HG02759 (cell line): ENCODE measurements at regions not wholly inside any gene's neighbourhood (a gene's known extent, or its start where the extent isn't known, plus 50 kb on each side); places are given as distances from the start of the nearest gene placed in this dataset.
A peak's percentile ranks its signal among the peaks of the same experiment; 100 is the strongest.

Experiments
- ATAC-seq: cut with Tn5 transposase; IDR thresholded peaks from one replicate; pipeline ENCODE4 v1.9.1; 2021; ENCODE audit warnings: mild to moderate bottlenecking, moderate library complexity; ENCODE audit not compliant: unreplicated experiment

DNA sequence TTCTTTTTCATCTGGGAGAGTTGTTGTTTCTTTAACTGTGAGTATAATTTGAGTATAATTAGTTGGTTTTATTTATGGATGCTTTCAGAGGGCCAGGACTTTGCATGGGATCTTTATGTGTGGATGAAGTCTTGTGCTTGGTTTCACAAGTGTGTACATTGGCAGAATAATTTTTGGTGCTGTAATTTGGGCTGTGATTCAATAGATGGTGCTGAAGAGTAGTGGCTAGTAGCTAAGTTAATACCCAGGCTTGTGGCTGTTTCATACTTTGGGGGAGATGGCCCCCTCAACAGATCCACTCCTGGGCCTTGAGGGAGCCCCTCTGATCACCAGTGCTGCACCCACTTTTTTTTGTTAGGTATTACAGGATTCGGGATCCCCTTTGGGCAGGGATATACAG, 1142.4 kb downstream of the SLITRK1 start:
- ATAC-seq, result no peak

DNA sequence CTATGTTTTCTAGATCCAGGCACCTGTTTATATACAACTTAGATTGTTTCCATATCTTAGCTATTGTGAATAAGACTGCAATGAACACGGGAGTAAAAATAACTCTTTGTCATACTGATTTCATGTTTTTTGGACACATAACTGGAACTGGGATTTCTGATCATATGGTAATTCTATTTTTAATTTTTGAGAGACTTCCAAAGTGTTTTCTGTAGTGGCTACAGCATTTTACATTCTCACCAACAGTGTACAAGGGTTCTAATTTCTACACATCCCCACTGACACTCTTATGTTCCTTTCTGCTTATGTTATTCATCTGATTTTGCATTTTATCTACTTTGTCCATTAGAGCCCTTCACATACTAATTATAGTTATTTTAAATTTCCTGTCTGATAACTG, 1152.9 kb downstream of the SLITRK1 start:
- ATAC-seq, result no peak

- no peak for ATAC-seq
Observed at GRCh38 chr13:82720986-82721385, 1161.3 kb downstream of the SLITRK1 start.

DNA sequence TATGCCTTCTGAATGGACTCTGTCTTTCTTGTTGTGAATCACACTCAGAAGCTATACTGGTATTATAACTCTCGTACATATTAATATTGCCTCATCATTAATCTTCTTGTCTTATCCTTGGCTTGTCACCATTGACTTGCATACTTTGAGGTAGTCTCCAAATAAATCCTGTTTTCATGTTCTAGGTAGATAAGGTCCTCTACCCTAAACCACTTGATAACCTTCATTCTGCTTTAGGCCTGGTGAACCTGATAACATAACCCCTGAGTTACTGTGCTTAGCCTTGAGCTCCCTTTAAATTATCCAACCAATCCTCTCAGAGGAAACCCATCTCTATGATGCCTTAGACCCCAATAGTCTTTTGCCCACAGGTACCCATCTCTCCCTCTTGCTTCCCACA, 1162.3 kb downstream of the SLITRK1 start:
- ATAC-seq, result no peak

GRCh38 chr13:82717249-82717648, 1165.0 kb downstream of the SLITRK1 start:
- no peak for ATAC-seq

DNA sequence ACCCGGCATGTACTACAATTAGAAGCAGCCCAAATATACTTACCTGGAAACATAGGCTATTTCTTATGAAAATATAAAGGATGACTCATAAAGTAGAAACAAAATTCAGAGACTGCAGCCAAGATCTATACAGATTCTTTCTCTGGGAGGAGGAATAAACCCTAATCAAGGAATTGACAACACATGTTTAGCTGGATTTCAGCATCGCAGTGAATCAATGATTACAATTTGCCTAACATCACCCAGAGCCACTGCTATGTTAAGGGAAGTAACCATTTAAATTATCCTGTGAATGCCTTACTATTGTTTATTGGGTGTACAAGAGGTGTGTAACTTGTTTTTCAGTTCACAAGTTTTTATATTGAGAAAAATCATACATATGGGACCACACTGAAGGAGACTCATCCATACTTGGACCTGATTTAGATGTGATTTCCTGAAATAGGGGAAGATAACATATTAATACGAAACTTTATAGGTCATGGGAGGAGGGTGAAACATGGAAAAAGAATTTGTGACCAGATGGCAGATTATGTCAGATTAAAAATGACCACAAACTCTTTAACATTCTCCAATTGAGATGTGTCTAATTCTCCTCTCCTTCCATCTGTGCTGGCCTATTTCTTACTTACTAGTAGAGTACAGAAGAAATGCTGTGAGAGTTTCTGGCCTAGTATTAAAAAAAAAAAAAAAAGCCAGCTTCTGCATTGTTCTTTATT, 1168.4 kb downstream of the SLITRK1 start:
- ATAC-seq, result no peak

DNA sequence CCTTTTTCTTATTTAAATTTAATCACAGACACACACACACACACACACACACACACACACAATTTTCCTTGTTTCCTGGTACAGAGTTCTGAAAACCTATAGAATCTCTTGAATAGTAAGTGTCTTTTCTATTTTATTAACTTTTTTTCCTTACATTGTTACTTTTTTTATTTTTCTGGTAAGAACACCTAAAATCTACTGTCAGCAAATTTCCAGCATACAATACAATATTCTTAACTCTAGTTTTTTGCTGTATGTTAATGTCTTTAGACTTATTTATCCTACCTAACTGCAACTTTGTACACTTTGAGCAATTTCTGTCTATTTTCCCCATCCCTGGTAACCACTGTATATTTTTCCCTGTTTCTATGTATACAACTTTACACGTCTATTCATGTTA, 1179.8 kb downstream of the SLITRK1 start:
- no peak for ATAC-seq

- ATAC-seq, result no peak
Observed at GRCh38 chr13:82701020-82701419, 1181.3 kb downstream of the SLITRK1 start.

DNA sequence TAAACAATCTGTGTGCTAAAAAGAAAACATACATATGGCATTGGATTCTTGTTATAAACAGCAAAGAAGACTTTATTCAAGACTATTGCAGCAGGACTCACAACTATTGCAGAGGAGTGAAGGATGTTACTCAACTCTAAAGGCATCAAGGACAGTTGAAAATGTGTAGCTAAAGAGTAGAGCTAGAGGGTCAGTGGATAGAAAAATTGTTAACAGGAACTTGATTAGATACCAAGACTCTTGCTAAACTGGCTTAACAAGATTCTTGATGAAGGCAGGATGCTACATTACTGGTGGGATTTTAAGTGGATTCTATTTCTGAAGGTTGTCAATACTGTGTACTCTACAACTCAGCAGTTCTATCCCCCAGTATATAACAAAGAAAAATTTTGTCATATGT, 1183.3 kb downstream of the SLITRK1 start:
- ATAC-seq, result no peak

DNA sequence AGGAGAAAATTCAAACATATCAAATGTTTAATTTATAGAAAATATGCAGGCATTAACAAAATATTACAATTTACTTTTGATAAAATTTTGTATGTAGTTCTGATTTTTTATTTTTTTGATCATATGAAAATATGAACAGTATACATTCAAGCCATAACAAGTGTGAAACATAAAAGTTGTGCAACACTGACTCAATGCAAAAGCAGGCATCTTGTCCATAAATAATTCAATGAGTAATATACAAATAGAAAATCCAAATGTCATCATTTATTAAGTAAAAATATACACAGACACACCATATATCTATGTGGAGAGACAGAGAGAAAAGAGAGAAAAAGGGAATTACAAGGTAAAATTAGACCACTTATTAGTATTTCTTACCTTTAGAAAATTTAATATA, 1183.9 kb downstream of the SLITRK1 start:
- ATAC-seq, result no peak

DNA sequence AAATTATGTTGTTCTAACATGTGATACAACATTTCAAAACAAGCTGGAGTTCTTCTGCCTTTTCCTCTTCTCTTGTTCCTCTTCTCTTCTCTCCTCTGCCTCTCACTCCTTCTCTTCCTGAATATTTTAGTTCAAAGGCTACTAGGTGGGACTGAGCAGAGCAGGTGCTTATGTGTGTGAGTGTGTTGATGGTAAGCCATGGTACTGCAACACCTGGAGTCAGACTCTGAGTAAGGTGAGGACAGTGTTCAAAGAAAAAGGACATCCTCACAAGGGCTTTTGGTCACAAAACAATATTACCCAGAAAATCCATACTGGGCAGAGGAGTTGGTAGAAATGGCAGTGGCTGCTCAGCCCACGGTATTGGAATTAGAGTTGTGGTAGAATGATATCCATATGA, 1188.7 kb downstream of the SLITRK1 start:
- no peak for ATAC-seq

GRCh38 chr13:82688400-82688994, 1193.8 kb downstream of the SLITRK1 start:
- ATAC-seq, result peak; percentile 90

DNA sequence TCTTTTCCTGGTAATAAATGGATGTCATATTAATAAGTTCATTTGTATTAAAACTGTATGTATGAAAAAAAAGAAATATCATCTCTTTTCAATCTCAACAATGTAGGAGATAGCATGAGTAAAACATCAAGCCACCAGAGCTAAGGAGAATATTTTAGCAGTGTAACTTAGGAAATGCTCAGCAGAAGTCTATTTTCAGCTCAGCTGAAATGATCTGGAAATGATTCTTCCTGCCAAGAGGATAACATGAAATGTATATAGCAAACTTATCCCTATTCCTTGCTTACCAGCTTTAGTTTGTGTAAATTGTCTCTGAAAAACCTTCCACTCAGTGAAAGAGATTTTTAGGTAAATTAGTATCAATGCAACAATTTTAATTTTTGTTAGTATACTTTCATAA, 1194.4 kb downstream of the SLITRK1 start:
- no peak for ATAC-seq

DNA sequence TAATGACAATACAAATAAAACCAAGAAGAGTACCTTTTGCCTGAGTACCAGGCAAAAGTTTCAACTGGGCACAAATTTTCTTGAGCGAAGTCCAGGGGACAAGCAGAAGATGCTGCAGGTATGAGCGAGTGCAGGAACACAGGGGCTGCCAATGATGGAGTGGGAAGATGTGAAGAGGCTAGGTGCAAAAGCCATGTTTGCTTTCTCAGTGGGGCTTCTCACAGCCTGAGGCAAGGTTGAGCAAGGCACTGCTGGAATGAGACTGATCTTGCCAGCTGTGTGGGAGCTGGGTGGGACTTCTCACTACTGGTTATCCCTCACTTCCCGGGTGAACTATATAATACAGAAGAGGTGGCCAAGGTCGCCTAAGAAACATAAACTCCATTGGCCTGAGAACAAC, 1200.7 kb downstream of the SLITRK1 start:
- ATAC-seq, result no peak

- no peak for ATAC-seq
Observed at GRCh38 chr13:82678052-82678451, 1204.2 kb downstream of the SLITRK1 start.

- ATAC-seq, result no peak
Observed at GRCh38 chr13:82675024-82675423, 1207.2 kb downstream of the SLITRK1 start.

GRCh38 chr13:82674546-82674945, 1207.7 kb downstream of the SLITRK1 start:
- no peak for ATAC-seq

DNA sequence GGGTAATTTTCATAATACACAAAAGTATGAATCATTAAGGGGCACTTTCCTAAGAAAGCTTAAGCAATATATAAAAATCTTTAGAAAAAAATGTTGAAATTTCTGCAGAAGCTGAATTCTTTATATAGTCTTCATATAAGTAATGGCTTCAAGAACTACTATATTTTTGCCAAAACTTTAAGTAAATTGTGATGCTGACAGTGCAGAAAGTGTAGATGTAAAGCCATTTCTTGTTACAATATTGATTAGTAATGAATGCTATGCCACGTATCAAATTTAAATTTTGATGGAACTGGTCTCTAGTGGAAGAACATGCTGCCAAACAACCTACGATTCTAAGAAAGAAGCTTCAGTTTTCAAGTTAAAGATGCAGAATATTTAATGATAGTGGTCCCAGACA, 1210.0 kb downstream of the SLITRK1 start:
- ATAC-seq, result no peak

DNA sequence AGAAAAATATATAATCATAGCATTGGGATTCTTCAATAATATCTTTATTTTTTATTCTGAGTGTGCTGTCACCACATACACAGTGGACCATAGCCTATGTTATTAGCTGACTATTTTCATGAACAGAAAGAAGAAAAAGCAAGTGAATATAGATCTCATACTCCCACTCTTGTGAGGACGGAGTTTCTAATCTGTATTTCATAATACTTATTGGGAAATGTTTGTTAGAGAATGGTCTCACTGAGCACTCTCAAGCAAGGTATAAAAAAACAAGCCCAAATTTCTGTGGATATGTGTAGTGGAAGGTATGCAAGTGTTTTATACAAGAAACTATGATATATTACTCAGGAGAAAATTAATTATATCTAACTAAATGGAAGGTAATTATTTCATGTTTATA, 1218.1 kb downstream of the SLITRK1 start:
- ATAC-seq, result no peak

DNA sequence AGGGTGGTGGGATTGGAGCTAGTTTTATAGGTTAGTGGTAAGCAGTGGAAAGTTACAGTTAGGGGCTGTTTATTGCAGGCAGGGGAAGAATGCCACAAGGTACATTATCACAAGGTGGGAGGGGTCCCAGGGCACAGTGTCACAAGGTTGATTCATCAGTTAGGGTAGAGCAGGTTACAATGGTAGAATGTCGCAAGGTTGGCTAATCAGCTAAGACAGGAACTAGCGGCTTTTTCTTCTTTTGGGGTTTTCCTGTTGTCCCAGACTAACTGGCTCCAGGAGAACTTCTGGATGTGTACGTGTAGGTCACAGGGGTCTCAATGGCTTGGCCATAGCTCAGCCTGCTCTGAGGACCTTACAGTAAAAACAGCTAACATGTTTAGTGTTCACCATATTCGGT, 1221.1 kb downstream of the SLITRK1 start:
- ATAC-seq, result no peak

GRCh38 chr13:82658811-82659210, 1223.5 kb downstream of the SLITRK1 start:
- no peak for ATAC-seq

DNA sequence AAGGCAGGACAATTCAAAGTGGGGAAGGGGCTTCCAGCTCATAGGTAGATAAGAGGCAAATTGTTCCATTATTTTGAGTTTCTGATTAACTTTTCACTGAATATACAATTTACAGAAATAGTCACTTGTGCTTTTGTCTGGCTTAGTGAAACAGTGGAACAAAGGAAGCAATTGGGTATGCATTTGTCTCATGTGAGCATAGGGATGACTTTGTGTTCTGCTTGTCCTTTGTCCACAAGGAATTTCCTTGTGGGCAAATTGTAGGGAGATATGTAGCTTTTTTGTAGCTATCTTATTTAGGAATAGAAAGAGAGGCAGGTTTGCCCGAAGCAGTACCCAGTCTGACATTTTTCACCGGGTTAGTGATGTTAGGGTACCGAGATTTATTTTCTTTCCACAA, 1224.8 kb downstream of the SLITRK1 start:
- no peak for ATAC-seq
